Transverse colon (tissue), 4 donors: ENCODE measurements at regions not wholly inside any gene's neighbourhood (a gene's known extent, or its start where the extent isn't known, plus 50 kb on each side); places are given as distances from the start of the nearest gene placed in this dataset.

ENCODE experiments used
- DNase-seq: peaks from one replicate; pipeline ENCODE4 v3.0.0-alpha.2; 2019
- H3K27ac ChIP-seq, 4 donors: fragments of 200-600 bp; sonication (generic); 2 replicates each; pipeline ENCODE4 v1.5.1; 2016 to 2018; ENCODE audit warnings: inconsistent platforms in 4 of 4
- H3K27me3 ChIP-seq: fragments of 200-600 bp; sonication (generic); 2 replicates; pipeline ENCODE4 v1.5.1; 2017; ENCODE audit warnings: inconsistent platforms
- H3K36me3 ChIP-seq, 4 donors: fragments of 200-600 bp; sonication (generic); 2 replicates each; pipeline ENCODE4 v1.5.1; 2017 to 2019; ENCODE audit warnings: inconsistent platforms in 4 of 4
- H3K4me1 ChIP-seq, 4 donors: fragments of 200-600 bp; sonication (generic); 2 replicates each; pipeline ENCODE4 v1.5.1; 2017 to 2020; ENCODE audit warnings: inconsistent platforms in 4 of 4
- H3K4me3 ChIP-seq, 4 donors: fragments of 200-600 bp; sonication (generic); 1 replicate in 1 of 4; 2 replicates in 3 of 4; pipeline versions ENCODE4 v1.5.1 to v1.6.1; 2017 to 2019; ENCODE audit warnings: inconsistent platforms in 4 of 4
- H3K9me3 ChIP-seq, 2 donors: fragments of 200-600 bp; sonication (generic); 2 replicates each; pipeline ENCODE4 v1.5.1; 2017 to 2019; ENCODE audit warnings: inconsistent platforms in 2 of 2
- EP300 ChIP-seq: sonication (generic); formaldehyde crosslinking; IDR thresholded peaks from one replicate; pipeline ENCODE4 v1.6.1; 2017; ENCODE audit warnings: antibody characterized with exemption, low read depth
- POLR2A ChIP-seq: fragments of 450-650 bp; IDR thresholded peaks from one replicate; pipeline ENCODE4 v1.6.1; 2016; ENCODE audit warnings: antibody characterized with exemption, mild to moderate bottlenecking, moderate library complexity
- POLR2AphosphoS5 ChIP-seq, 3 donors: sonication (generic); formaldehyde crosslinking; IDR thresholded peaks; one replicate each; pipeline ENCODE4 v1.6.1; 2016; ENCODE audit warnings: antibody characterized with exemption in 3 of 3
- WGBS, 2 donors: methylation state at CpG; one replicate each; pipeline ENCODE4 v1.1.5; 2018; ENCODE audit warnings: low coverage in 1 of 2; 5-methylcytosine and 5-hydroxymethylcytosine counted together
- in situ Hi-C, 4 donors: fragments of 200-750 bp; cut with MboI; loops; one replicate each; pipeline versions ENCODE4 v1.15.0 to v1.15.1; 2017; ENCODE audit warnings: low sequenced_read_pairs in 3 of 4, low pct_ligation_motif_present in 1 of 4, low pct_unique_long_range_greater_than_20kb in 1 of 4
- intact Hi-C: fragments of 100-400 bp; cut with DNase I; formaldehyde crosslinking; loops from one replicate; pipeline ENCODE4 v1.15.1; 2023; ENCODE audit warnings: low total_unique reads
- TF ChIP-seq, protein P1 (sequence below), 5 experiments: fragments of 200-600 bp in 3 of 5; fragments of 450-650 bp in 2 of 5; sonication (generic) in 3 of 5; IDR thresholded peaks; 1 replicate in 2 of 5; 2 replicates in 3 of 5; pipeline ENCODE4 v1.5.1; 2016 to 2017; ENCODE audit warnings: antibody characterized with exemption in 5 of 5, inconsistent platforms in 3 of 5, mild to moderate bottlenecking in 2 of 5, moderate library complexity in 1 of 5

DNA sequence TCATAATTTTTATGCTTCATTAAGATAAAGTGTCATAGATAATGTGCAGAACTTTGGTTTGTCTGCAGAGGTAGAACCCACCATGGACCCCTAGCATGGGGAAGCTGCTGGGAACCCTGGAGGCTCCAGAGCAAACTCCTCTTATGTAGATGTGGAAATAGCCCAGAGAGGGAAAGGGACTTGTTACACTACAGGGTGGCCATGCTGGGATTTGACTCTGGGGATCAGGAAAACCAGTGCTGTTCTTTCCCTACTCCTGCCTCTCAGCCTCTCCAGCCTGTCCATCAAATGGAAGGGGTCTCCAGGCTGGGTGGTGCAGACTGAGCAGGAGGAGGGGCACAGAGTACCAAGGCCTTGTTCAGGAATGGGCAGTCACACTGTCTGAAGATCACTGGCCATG, 54.2 kb downstream of the MSX1 start:
- in situ Hi-C loops (no loop called here), intact Hi-C loops (no loop called here)
- no peak for DNase-seq
- H3K36me3 ChIP-seq, result no peaks in the 10 kb centered on the region
- no peak overlapping the region for H3K4me3 ChIP-seq
- no peaks in the 10 kb centered on the region for H3K4me1 ChIP-seq
- TF ChIP-seq EP300 (no peak), POLR2A (no peak), POLR2AphosphoS5 (IDR thresholded peaks at IDR 0.05) (no peak)
- TF ChIP-seq, protein P1, sequence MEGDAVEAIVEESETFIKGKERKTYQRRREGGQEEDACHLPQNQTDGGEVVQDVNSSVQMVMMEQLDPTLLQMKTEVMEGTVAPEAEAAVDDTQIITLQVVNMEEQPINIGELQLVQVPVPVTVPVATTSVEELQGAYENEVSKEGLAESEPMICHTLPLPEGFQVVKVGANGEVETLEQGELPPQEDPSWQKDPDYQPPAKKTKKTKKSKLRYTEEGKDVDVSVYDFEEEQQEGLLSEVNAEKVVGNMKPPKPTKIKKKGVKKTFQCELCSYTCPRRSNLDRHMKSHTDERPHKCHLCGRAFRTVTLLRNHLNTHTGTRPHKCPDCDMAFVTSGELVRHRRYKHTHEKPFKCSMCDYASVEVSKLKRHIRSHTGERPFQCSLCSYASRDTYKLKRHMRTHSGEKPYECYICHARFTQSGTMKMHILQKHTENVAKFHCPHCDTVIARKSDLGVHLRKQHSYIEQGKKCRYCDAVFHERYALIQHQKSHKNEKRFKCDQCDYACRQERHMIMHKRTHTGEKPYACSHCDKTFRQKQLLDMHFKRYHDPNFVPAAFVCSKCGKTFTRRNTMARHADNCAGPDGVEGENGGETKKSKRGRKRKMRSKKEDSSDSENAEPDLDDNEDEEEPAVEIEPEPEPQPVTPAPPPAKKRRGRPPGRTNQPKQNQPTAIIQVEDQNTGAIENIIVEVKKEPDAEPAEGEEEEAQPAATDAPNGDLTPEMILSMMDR (IDR thresholded peaks at IDR 0.05), result no peak
- H3K9me3 ChIP-seq, result no peaks in the 10 kb centered on the region
- no peak overlapping the region for H3K27ac ChIP-seq
- H3K27me3 ChIP-seq, result no peaks in the 10 kb centered on the region

DNA sequence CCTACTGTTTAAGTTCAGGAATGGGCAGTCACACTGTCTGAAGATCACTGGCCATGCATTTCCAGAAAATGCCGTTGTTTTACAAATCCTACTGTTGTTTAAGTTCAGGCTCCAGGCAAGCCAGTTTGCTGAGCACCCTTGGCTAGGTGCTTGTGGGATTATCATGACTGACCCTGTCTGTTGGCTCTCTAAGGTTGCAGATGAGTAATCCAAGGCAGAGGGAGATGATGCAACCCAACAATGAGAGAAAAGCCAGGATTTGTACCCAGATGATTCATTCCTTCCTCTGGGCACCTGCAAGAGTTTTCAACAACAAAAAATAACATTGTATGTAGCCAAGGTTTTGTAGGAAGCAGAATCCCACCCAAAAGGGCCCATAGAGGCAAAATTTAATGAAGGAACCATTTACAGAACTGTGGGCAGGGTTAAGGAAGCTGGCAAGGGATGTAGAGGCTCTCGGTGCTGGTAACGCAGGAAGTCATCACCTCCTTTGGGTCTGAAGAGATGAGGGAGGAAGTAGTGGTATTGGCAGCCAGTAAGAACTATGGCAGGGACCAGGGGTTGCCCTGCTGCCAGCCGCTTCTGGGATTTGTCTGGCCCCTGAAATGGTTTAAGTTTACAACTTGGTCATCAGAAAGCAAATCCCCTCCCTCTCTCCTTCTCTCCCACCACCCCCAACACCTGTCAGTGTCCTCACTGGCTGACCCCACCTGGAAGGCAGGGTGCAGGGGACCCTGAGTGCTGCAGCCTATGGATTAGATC, 54.8 kb downstream of the MSX1 start:
- intact Hi-C loops (no loop called here), in situ Hi-C loops (no loop called here)
- H3K27me3 ChIP-seq, result no peaks in the 10 kb centered on the region
- H3K4me1 ChIP-seq, result no peaks in the 10 kb centered on the region
- no peak overlapping the region for H3K27ac ChIP-seq
- H3K36me3 ChIP-seq, result no peaks in the 10 kb centered on the region
- TF ChIP-seq, protein P1 (IDR thresholded peaks at IDR 0.05), result no peak
- TF ChIP-seq POLR2AphosphoS5 (IDR thresholded peaks at IDR 0.05) (no peak), POLR2A (no peak), EP300 (no peak)
- 60 to 75% methylated on average over 2 to 4 of the region's 4 CpGs for WGBS, 2 donors
- H3K9me3 ChIP-seq, result no peaks in the 10 kb centered on the region
- H3K4me3 ChIP-seq, result no peak overlapping the region
- no peak for DNase-seq

DNA sequence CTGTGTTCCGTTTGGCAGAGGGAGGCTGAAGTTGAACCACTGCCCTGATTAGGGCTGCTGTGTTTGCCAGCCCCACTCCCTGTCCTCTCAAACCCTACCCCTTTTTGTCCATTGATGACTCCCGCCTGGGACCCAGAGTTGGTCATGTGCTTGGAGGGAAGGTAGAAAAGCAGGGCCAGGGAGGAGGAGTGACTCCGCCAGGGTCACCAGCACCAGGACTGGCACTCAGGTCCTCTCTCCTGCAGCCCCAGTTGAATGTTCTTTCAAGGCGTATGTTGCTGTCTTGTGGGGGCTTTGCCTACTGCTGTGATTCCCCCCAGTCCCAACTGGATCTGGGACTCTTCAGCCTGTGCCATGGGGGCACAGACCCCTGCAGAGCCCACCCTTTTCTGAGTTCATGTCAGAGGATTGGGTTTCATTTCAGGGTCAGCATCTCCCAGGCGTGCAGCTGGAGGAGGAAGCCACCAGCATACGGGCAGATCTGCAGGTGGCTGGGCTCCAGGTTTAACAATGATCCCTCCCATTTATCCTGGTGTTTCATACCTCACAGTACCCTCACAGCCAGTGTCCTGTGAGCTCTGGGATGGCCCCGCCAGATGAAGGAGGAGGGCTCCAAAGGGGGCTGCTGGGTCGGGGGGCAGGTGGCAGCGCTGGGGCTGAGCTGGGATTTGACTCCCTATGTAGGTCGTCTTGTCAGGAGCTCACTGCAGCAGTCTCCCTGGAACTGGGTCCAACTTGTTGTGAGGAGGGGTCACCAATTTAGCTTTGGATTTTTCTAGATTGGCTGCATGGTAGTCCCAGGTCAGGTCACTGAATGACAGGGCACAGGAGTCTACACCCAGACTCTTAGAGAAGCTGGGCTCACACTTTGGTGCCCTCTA, 55.7 kb downstream of the MSX1 start:
- in situ Hi-C loops (no loop called here), intact Hi-C loops (no loop called here)
- Histone ChIP-seq H3K36me3 (no peaks in the 10 kb centered on the region), H3K27ac (no peak overlapping the region), H3K27me3 (no peaks in the 10 kb centered on the region), H3K4me1 (no peaks in the 10 kb centered on the region), H3K4me3 (no peak overlapping the region), H3K9me3 (no peaks in the 10 kb centered on the region)
- WGBS, 2 donors, result 86% methylated on average over 10 of the region's 10 CpGs; no CpG with 5 or more reads in 1 of the 2 donors
- TF ChIP-seq, protein P1 (IDR thresholded peaks at IDR 0.05), result no peak
- TF ChIP-seq EP300 (no peak), POLR2A (no peak), POLR2AphosphoS5 (IDR thresholded peaks at IDR 0.05) (no peak)
- DNase-seq, result no peak

DNA sequence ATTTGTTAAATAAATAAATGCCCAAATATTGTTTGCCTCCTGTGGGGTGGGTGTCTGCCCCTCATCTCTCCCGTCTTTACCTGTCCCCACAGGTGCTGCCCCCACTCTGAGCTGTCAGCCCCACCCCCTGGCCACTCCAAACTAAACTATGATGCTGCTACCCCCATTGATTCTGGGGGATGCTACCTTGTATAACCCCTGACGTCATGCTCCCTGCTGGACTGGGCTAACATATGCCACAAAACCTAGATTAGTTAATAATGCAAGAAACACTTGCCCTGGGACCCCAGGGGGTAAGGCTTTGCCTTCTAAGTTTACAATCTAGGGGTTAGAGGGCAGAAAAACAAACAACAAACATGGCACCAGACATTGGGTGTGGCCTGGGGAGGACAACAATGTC, 58.6 kb downstream of the MSX1 start:
- no peaks in the 10 kb centered on the region for H3K27me3 ChIP-seq
- DNase-seq, result no peak
- 28% methylated on average over 2 of the region's 2 CpGs; no CpG with 5 or more reads in 1 of the 2 donors for WGBS, 2 donors
- no peaks in the 10 kb centered on the region for H3K4me1 ChIP-seq
- in situ Hi-C loops, result no loop called here
- TF ChIP-seq EP300 (no peak), POLR2A (no peak), POLR2AphosphoS5 (IDR thresholded peaks at IDR 0.05) (no peak)
- TF ChIP-seq, protein P1 (IDR thresholded peaks at IDR 0.05), result no peak
- H3K4me3 ChIP-seq, result no peak overlapping the region
- H3K36me3 ChIP-seq, result no peaks in the 10 kb centered on the region
- H3K27ac ChIP-seq, result no peak overlapping the region
- intact Hi-C loops, result no loop called here
- no peaks in the 10 kb centered on the region for H3K9me3 ChIP-seq
